HUDEP-2 (cell line): ENCODE measurements at regions not wholly inside any gene's neighbourhood (a gene's known extent, or its start where the extent isn't known, plus 50 kb on each side); places are given as distances from the start of the nearest gene placed in this dataset.
"Not testable (repeated sequence)": the region's sequence is repeated elsewhere in the genome, so short reads cannot be mapped to it uniquely, and the experiment has no call there.

ENCODE experiments used
- DNase-seq, 76 experiments: peaks; one replicate each; lab custom pipeline; 2025; ENCODE audit not compliant: unreplicated experiment in 76 of 76; lab: John Stamatoyannopoulos, UW

- DNase-seq = no peak
Measured at GRCh38 chr5:2856206-2856605, 104.7 kb upstream of the IRX2 start.

GRCh38 chr5:2852446-2852845 is 101.0 kb upstream of the IRX2 start:
- DNase-seq = no peak

GRCh38 chr5:2851895-2852294 is 100.4 kb upstream of the IRX2 start:
- DNase-seq = no peak

- no peak for DNase-seq
Measured at GRCh38 chr5:2849429-2849828, 98.0 kb upstream of the IRX2 start.

- DNase-seq = no peak
Measured at GRCh38 chr5:2848619-2849018, 97.1 kb upstream of the IRX2 start.

- no peak for DNase-seq
Measured at GRCh38 chr5:2847608-2848007, 96.1 kb upstream of the IRX2 start.

- DNase-seq = no peak
Measured at GRCh38 chr5:2841208-2841607, 89.7 kb upstream of the IRX2 start.

- no peak for DNase-seq
Measured at GRCh38 chr5:2840372-2840915, 89.0 kb upstream of the IRX2 start.

GRCh38 chr5:2836133-2836532 is 84.7 kb upstream of the IRX2 start:
- no peak for DNase-seq

GRCh38 chr5:2833556-2833955 is 82.1 kb upstream of the IRX2 start:
- DNase-seq = no peak

GRCh38 chr5:2832394-2832793 is 80.9 kb upstream of the IRX2 start:
- DNase-seq = no peak

- DNase-seq = no peak
Measured at GRCh38 chr5:2829239-2829638, 77.8 kb upstream of the IRX2 start.

GRCh38 chr5:2818936-2819335 is 67.5 kb upstream of the IRX2 start:
- no peak for DNase-seq

GRCh38 chr5:2817031-2817603 is 65.6 kb upstream of the IRX2 start:
- no peak for DNase-seq

GRCh38 chr5:2813678-2814077 is 62.2 kb upstream of the IRX2 start:
- DNase-seq = no peak

- DNase-seq = no peak
Measured at GRCh38 chr5:2810644-2811043, 59.2 kb upstream of the IRX2 start.

- not testable (repeated sequence) for DNase-seq
Measured at GRCh38 chr5:2807244-2807643, 55.8 kb upstream of the IRX2 start.

GRCh38 chr5:2806176-2806575 is 54.7 kb upstream of the IRX2 start:
- no peak for DNase-seq

- DNase-seq = peak in 2 of 76 experiments; percentile 0 to 2
Measured at GRCh38 chr5:2805080-2805479, 53.6 kb upstream of the IRX2 start.

- DNase-seq = no peak
Measured at GRCh38 chr5:2803751-2804150, 52.3 kb upstream of the IRX2 start.

GRCh38 chr5:2802693-2803365 is 51.4 kb upstream of the IRX2 start:
- no peak for DNase-seq
